Ascending aorta (tissue), 2 donors: ENCODE measurements at regions not wholly inside any gene's neighbourhood (a gene's known extent, or its start where the extent isn't known, plus 50 kb on each side); places are given as distances from the start of the nearest gene placed in this dataset.

Experiments
- DNase-seq, 2 donors: peaks; one replicate each; pipeline ENCODE4 v3.0.0-alpha.2; 2019; ENCODE audit warnings: low spot score in 2 of 2
- H3K27ac ChIP-seq, 2 donors: fragments of 200-600 bp; sonication (generic); one replicate each; pipeline ENCODE4 v1.5.1; 2016 to 2017; ENCODE audit warnings: mild to moderate bottlenecking in 1 of 2
- H3K27me3 ChIP-seq: fragments of 200-600 bp; sonication (generic); one replicate; pipeline ENCODE4 v1.5.1; 2017
- H3K36me3 ChIP-seq, 2 donors: fragments of 200-600 bp; sonication (generic); one replicate each; pipeline ENCODE4 v1.5.1; 2016
- H3K4me1 ChIP-seq, 2 donors: fragments of 200-600 bp; sonication (generic); one replicate each; pipeline ENCODE4 v1.5.1; 2016 to 2017; ENCODE audit warnings: mild to moderate bottlenecking in 1 of 2
- H3K4me3 ChIP-seq, 2 donors: fragments of 200-600 bp; sonication (generic); one replicate each; pipeline ENCODE4 v1.5.1; 2016 to 2017; ENCODE audit warnings: mild to moderate bottlenecking in 1 of 2
- H3K9me3 ChIP-seq, 2 donors: fragments of 200-600 bp; sonication (generic); one replicate each; pipeline ENCODE4 v1.5.1; 2016
- CTCF ChIP-seq, 3 experiments: fragments of 200-600 bp in 2 of 3; fragments of 450-650 bp in 1 of 3; sonication (generic) in 2 of 3; IDR thresholded peaks; one replicate each; pipeline ENCODE4 v1.5.1; 2016 to 2019; ENCODE audit warnings: antibody characterized with exemption in 3 of 3, mild to moderate bottlenecking in 1 of 3, moderate library complexity in 1 of 3
- intact Hi-C: fragments of 100-400 bp; cut with DNase I; formaldehyde crosslinking; loops from one replicate; pipeline ENCODE4 v1.15.1; 2023

- Histone ChIP-seq H3K9me3 (no peaks in the 10 kb centered on the region), H3K27ac (no peak overlapping the region), H3K27me3 (no peaks in the 10 kb centered on the region), H3K36me3 (no peaks in the 10 kb centered on the region), H3K4me3 (no peak overlapping the region), H3K4me1 (no peaks in the 10 kb centered on the region)
- no peak for DNase-seq
- TF ChIP-seq CTCF (IDR thresholded peaks at IDR 0.05) = no peak
- intact Hi-C loops = no loop called here
Measured at GRCh38 chr5:165360784-165361542, 1855.5 kb downstream of the MAT2B start.

- no peaks in the 10 kb centered on the region for H3K36me3 ChIP-seq
- no peak overlapping the region for H3K27ac ChIP-seq
- intact Hi-C loops = no loop called here
- H3K4me3 ChIP-seq = no peak overlapping the region
- H3K4me1 ChIP-seq = no peaks in the 10 kb centered on the region
- H3K9me3 ChIP-seq = no peaks in the 10 kb centered on the region
- TF ChIP-seq CTCF (IDR thresholded peaks at IDR 0.05) = no peak
- no peak for DNase-seq
- no peaks in the 10 kb centered on the region for H3K27me3 ChIP-seq
Measured at GRCh38 chr5:165370233-165370632, 1864.8 kb downstream of the MAT2B start.

- intact Hi-C loops = no loop called here
- H3K4me3 ChIP-seq = no peak overlapping the region
Measured at GRCh38 chr5:165370794-165371193, 1865.4 kb downstream of the MAT2B start.

GRCh38 chr5:165375201-165375600 lies 1869.8 kb downstream of the MAT2B start:
- DNase-seq = no peak
- Histone ChIP-seq H3K9me3 (no peaks in the 10 kb centered on the region), H3K4me1 (no peaks in the 10 kb centered on the region), H3K27ac (no peak overlapping the region), H3K27me3 (no peaks in the 10 kb centered on the region), H3K36me3 (no peaks in the 10 kb centered on the region), H3K4me3 (no peak overlapping the region)
- intact Hi-C loops = no loop called here
- TF ChIP-seq CTCF (IDR thresholded peaks at IDR 0.05) = no peak

More at GRCh38 chr5:165370794-165371193, 1865.4 kb downstream of the MAT2B start:
- H3K9me3 ChIP-seq = no peaks in the 10 kb centered on the region
- H3K27me3 ChIP-seq = no peaks in the 10 kb centered on the region
- H3K4me1 ChIP-seq = no peaks in the 10 kb centered on the region
- H3K27ac ChIP-seq = no peak overlapping the region
- no peak for DNase-seq
- no peaks in the 10 kb centered on the region for H3K36me3 ChIP-seq
- no peak for TF ChIP-seq CTCF (IDR thresholded peaks at IDR 0.05)

GRCh38 chr5:165393839-165394238 lies 1888.4 kb downstream of the MAT2B start:
- DNase-seq = no peak
- Histone ChIP-seq H3K36me3 (no peaks in the 10 kb centered on the region), H3K4me3 (no peak overlapping the region), H3K27ac (no peak overlapping the region), H3K9me3 (no peaks in the 10 kb centered on the region), H3K4me1 (no peaks in the 10 kb centered on the region), H3K27me3 (no peaks in the 10 kb centered on the region)
- intact Hi-C loops = no loop called here
- no peak for TF ChIP-seq CTCF (IDR thresholded peaks at IDR 0.05)
